Prostate gland (tissue), 2 donors: ENCODE measurements at regions not wholly inside any gene's neighbourhood (a gene's known extent, or its start where the extent isn't known, plus 50 kb on each side); places are given as distances from the start of the nearest gene placed in this dataset.

Experiments used
- POLR2A ChIP-seq: fragments of 450-650 bp; IDR thresholded peaks from one replicate; pipeline ENCODE4 v1.6.1; 2016; ENCODE audit warnings: antibody characterized with exemption, mild to moderate bottlenecking
- POLR2AphosphoS5 ChIP-seq: sonication (generic); formaldehyde crosslinking; IDR thresholded peaks from one replicate; pipeline ENCODE4 v1.6.1; 2017; ENCODE audit warnings: antibody characterized with exemption
- TF ChIP-seq, protein P1 (sequence below), 4 experiments: fragments of 200-600 bp in 2 of 4; fragments of 450-650 bp in 2 of 4; sonication (generic) in 2 of 4; IDR thresholded peaks; 1 replicate in 3 of 4; 2 replicates in 1 of 4; pipeline ENCODE4 v1.5.1; 2016 to 2019; ENCODE audit warnings: antibody characterized with exemption in 4 of 4, mild to moderate bottlenecking in 2 of 4, moderate library complexity in 2 of 4

DNA sequence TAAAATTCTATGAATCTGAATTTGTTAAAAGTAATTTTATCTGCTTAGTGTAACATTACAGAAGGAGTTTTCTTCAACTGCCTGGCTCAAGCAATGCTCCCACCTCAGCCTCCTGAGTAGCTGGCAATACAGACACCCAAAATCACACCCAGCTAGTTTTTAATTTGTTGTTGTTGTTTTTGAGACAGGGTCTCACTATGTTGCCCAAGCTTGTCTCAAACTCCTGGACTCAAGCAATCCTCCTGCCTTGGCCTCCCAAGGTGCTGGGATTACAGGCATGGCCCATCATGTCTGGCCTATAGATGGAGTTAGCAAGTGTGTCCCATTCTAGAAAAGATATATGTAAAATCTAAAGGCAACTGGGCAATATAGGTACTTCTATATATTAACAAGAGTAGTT, 1580.4 kb upstream of the PRR20A start:
- TF ChIP-seq, protein P1, sequence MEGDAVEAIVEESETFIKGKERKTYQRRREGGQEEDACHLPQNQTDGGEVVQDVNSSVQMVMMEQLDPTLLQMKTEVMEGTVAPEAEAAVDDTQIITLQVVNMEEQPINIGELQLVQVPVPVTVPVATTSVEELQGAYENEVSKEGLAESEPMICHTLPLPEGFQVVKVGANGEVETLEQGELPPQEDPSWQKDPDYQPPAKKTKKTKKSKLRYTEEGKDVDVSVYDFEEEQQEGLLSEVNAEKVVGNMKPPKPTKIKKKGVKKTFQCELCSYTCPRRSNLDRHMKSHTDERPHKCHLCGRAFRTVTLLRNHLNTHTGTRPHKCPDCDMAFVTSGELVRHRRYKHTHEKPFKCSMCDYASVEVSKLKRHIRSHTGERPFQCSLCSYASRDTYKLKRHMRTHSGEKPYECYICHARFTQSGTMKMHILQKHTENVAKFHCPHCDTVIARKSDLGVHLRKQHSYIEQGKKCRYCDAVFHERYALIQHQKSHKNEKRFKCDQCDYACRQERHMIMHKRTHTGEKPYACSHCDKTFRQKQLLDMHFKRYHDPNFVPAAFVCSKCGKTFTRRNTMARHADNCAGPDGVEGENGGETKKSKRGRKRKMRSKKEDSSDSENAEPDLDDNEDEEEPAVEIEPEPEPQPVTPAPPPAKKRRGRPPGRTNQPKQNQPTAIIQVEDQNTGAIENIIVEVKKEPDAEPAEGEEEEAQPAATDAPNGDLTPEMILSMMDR (IDR thresholded peaks at IDR 0.05) = no peak
- no peak for TF ChIP-seq POLR2A
- TF ChIP-seq POLR2AphosphoS5 = no peak
